CD4-positive, alpha-beta T cell (primary cell): ENCODE measurements at regions not wholly inside any gene's neighbourhood (a gene's known extent, or its start where the extent isn't known, plus 50 kb on each side); places are given as distances from the start of the nearest gene placed in this dataset.

Source experiments
- ATAC-seq: fragments of 200-7000 bp; cut with Tn5 transposase; one replicate; pipeline ENCODE4 v1.10.0; 2022; ENCODE audit warnings: mild to moderate bottlenecking; ENCODE audit not compliant: poor library complexity
- CTCF ChIA-PET: fragments of 350-600 bp; sonication (Branson Sonifier 250); formaldehyde crosslinking; loops from one replicate; lab custom pipeline; 2021; ENCODE audit warnings: antibody characterized with exemption, inconsistent platforms; lab: Charles Lee
- POLR2A ChIA-PET: fragments of 350-600 bp; sonication (Branson Sonifier 250); formaldehyde crosslinking; loops from one replicate; lab custom pipeline; 2021; ENCODE audit warnings: antibody characterized with exemption, inconsistent platforms; lab: Charles Lee
- DNase-seq, 14 experiments: peaks; one replicate each; pipeline ENCODE4 v3.0.0-alpha.2; 2013 to 2020; ENCODE audit warnings: mixed read lengths in 2 of 14
- H3K27ac ChIP-seq, 2 donors: one replicate each; pipeline versions ENCODE4 v1.5.1 to v1.7.0; 2013; ENCODE audit warnings: low read length in 2 of 2, low read depth in 1 of 2, mild to moderate bottlenecking in 1 of 2
- H3K27me3 ChIP-seq, 2 experiments: 1 replicate in 1 of 2; 2 replicates in 1 of 2; pipeline versions ENCODE4 v1.6.1 to v1.7.0; 2013; ENCODE audit warnings: low read length in 2 of 2, control low read depth in 1 of 2, mild to moderate bottlenecking in 1 of 2, moderate library complexity in 1 of 2; ENCODE audit not compliant: insufficient read depth in 2 of 2, control insufficient read depth in 1 of 2
- H3K36me3 ChIP-seq: one replicate; pipeline ENCODE4 v1.6.1; 2013; ENCODE audit warnings: low read length, control low read depth; ENCODE audit not compliant: insufficient read depth
- H3K4me1 ChIP-seq: one replicate; pipeline ENCODE4 v1.6.1; 2013; ENCODE audit warnings: low read length, control low read depth; ENCODE audit not compliant: insufficient read depth
- H3K4me3 ChIP-seq: one replicate; pipeline ENCODE4 v1.5.1; 2013; ENCODE audit warnings: mild to moderate bottlenecking, low read length, moderate library complexity
- H3K9me3 ChIP-seq, 2 experiments: 1 replicate in 1 of 2; 2 replicates in 1 of 2; pipeline versions ENCODE4 v1.6.1 to v1.7.0; 2013; ENCODE audit warnings: low read length in 2 of 2, mild to moderate bottlenecking in 2 of 2, control low read depth in 1 of 2, moderate library complexity in 1 of 2; ENCODE audit not compliant: control insufficient read depth in 1 of 2, insufficient read depth in 1 of 2
- H3K27ac Mint-ChIP-seq: one replicate; pipeline ENCODE4 v1.8.0; 2020; ENCODE audit warnings: mixed read lengths
- H3K27me3 Mint-ChIP-seq: one replicate; pipeline ENCODE4 v1.8.0; 2021; ENCODE audit warnings: mixed read lengths
- H3K36me3 Mint-ChIP-seq: one replicate; pipeline ENCODE4 v1.8.0; 2021; ENCODE audit warnings: low read depth, mixed read lengths
- H3K4me1 Mint-ChIP-seq: one replicate; pipeline ENCODE4 v1.8.0; 2021; ENCODE audit warnings: low read depth, mixed read lengths
- H3K4me3 Mint-ChIP-seq: one replicate; pipeline ENCODE4 v1.8.0; 2020; ENCODE audit warnings: mild to moderate bottlenecking, mixed read lengths
- H3K9me3 Mint-ChIP-seq: one replicate; pipeline ENCODE4 v1.8.0; 2020; ENCODE audit warnings: mixed read lengths
- CTCF ChIP-seq: fragments of 200-600 bp; IDR thresholded peaks from one replicate; pipeline ENCODE4 v1.8.0; 2022; ENCODE audit warnings: antibody characterized with exemption, mild to moderate bottlenecking
- intact Hi-C, 2 experiments: fragments of 100-400 bp; cut with DNase I in 1 of 2; cut with micrococcal nuclease in 1 of 2; formaldehyde crosslinking; loops; one replicate each; pipeline versions ENCODE4 v1.15.1 to v1.9.0; 2023 to 2025; cut with DNase I, micrococcal nuclease

- no peaks in the 10 kb centered on the region for H3K36me3 Mint-ChIP-seq
- peaks cover 26% of the 10 kb centered on the region for H3K27me3 Mint-ChIP-seq
- no peaks in the 10 kb centered on the region for H3K4me1 ChIP-seq
- DNase-seq (no peak), ATAC-seq (no peak)
- TF ChIP-seq CTCF = no peak
- intact Hi-C loops = no loop called here
- CTCF ChIA-PET = interaction anchor here (0.7 kb wide), 1 partner anchor 43 kb away, joined by 3 read pairs; no protein-coding TSS in a partner anchor
- H3K9me3 Mint-ChIP-seq = no peaks in the 10 kb centered on the region
- no peak overlapping the region for H3K27ac ChIP-seq
- no peaks in the 10 kb centered on the region for H3K36me3 ChIP-seq
- POLR2A ChIA-PET = no interaction called here
- H3K4me3 Mint-ChIP-seq = no peak overlapping the region
- no peaks in the 10 kb centered on the region for H3K27me3 ChIP-seq
- H3K4me3 ChIP-seq = no peak overlapping the region
- peaks cover 0 to 6% of the 10 kb centered on the region in 2 experiments for H3K9me3 ChIP-seq
- H3K27ac Mint-ChIP-seq = no peak overlapping the region
- H3K4me1 Mint-ChIP-seq = no peaks in the 10 kb centered on the region
Observed at GRCh38 chr9:91024841-91025240, 223.2 kb downstream of the SYK start.

GRCh38 chr9:91025856-91026255 is 224.2 kb downstream of the SYK start:
- Mint-ChIP-seq H3K9me3 (no peaks in the 10 kb centered on the region), H3K27ac (no peak overlapping the region), H3K36me3 (no peaks in the 10 kb centered on the region), H3K27me3 (peaks cover 28% of the 10 kb centered on the region), H3K4me1 (no peaks in the 10 kb centered on the region), H3K4me3 (no peak overlapping the region)
- Histone ChIP-seq H3K4me3 (no peak overlapping the region), H3K9me3 (peaks cover 0 to 6% of the 10 kb centered on the region in 2 experiments), H3K27me3 (no peaks in the 10 kb centered on the region), H3K27ac (no peak overlapping the region), H3K36me3 (no peaks in the 10 kb centered on the region), H3K4me1 (no peaks in the 10 kb centered on the region)
- ATAC-seq (no peak), DNase-seq (no peak)
- CTCF ChIA-PET = no interaction called here
- POLR2A ChIA-PET = no interaction called here
- intact Hi-C loops = no loop called here
- no peak for TF ChIP-seq CTCF

- Mint-ChIP-seq H3K27ac (no peak overlapping the region), H3K9me3 (no peaks in the 10 kb centered on the region), H3K4me1 (no peaks in the 10 kb centered on the region), H3K27me3 (peaks cover 32% of the 10 kb centered on the region), H3K36me3 (no peaks in the 10 kb centered on the region), H3K4me3 (no peak overlapping the region)
- ChIA-PET POLR2A (no interaction called here), CTCF (no interaction called here)
- no peak for DNase-seq
- intact Hi-C loops = no loop called here
- no peak for TF ChIP-seq CTCF
- no peaks in the 10 kb centered on the region for H3K4me1 ChIP-seq
- no peak for ATAC-seq
- H3K27me3 ChIP-seq = no peaks in the 10 kb centered on the region
- no peak overlapping the region for H3K27ac ChIP-seq
- H3K9me3 ChIP-seq = peaks cover 0 to 6% of the 10 kb centered on the region in 2 experiments
- H3K36me3 ChIP-seq = no peaks in the 10 kb centered on the region
- no peak overlapping the region for H3K4me3 ChIP-seq
Observed at GRCh38 chr9:91026266-91026665, 224.6 kb downstream of the SYK start.
